PC-3 (cell line): ENCODE measurements at regions not wholly inside any gene's neighbourhood (a gene's known extent, or its start where the extent isn't known, plus 50 kb on each side); places are given as distances from the start of the nearest gene placed in this dataset.

Experiments used
- ATAC-seq: fragments of 200-7000 bp; cut with Tn5 transposase; 2 replicates; pipeline ENCODE4 v1.9.1; 2020; ENCODE audit warnings: mild to moderate bottlenecking, moderate library complexity
- BruUV-seq: library from RNA; stranded (reverse); fragments of 400-500 nt; replicated peaks from 2 replicates; lab custom pipeline; 2021; lab: Mats Ljungman, UMichigan
- CTCF ChIA-PET: fragments of 300-600 bp; sonication (Branson Sonifier 250); formaldehyde crosslinking; loops from one replicate; lab custom pipeline; 2022; ENCODE audit warnings: antibody characterized with exemption; lab: Charles Lee
- POLR2A ChIA-PET: fragments of 300-600 bp; sonication (Branson Sonifier 250); formaldehyde crosslinking; loops from one replicate; lab custom pipeline; 2022; ENCODE audit warnings: antibody characterized with exemption; ENCODE audit not compliant: unreplicated experiment; lab: Charles Lee
- DNase-seq: peaks from one replicate; pipeline ENCODE4 v3.0.0-alpha.2; 2015
- H2AFZ ChIP-seq: fragments of 300-600 bp; sonication (generic); 2 replicates; pipeline ENCODE4 v1.6.0; 2016; ENCODE audit warnings: antibody characterized with exemption, low read length
- H3F3A ChIP-seq: fragments of 300-600 bp; sonication (generic); one replicate; pipeline ENCODE4 v1.6.0; 2017; ENCODE audit warnings: antibody characterized with exemption, low read length, control low read depth, mild to moderate bottlenecking; ENCODE audit not compliant: unreplicated experiment
- H3K27ac ChIP-seq: fragments of 300-600 bp; sonication (generic); 2 replicates; pipeline ENCODE4 v1.5.1; 2016; ENCODE audit warnings: mild to moderate bottlenecking, low read length
- H3K27me3 ChIP-seq: fragments of 300-600 bp; sonication (generic); 2 replicates; pipeline ENCODE4 v1.6.1; 2016; ENCODE audit warnings: low read length, mixed read lengths
- H3K36me3 ChIP-seq: fragments of 300-600 bp; sonication (generic); 2 replicates; pipeline ENCODE4 v1.6.1; 2016; ENCODE audit warnings: low read depth, mixed run types, low read length, mixed read lengths
- H3K4me1 ChIP-seq: fragments of 300-600 bp; sonication (generic); 2 replicates; pipeline ENCODE4 v1.5.1; 2016; ENCODE audit warnings: low read length; ENCODE audit not compliant: insufficient read depth
- H3K4me2 ChIP-seq: fragments of 300-600 bp; sonication (generic); 2 replicates; pipeline ENCODE4 v1.6.0; 2016; ENCODE audit warnings: low read length
- H3K4me3 ChIP-seq: fragments of 300-600 bp; sonication (generic); 2 replicates; pipeline ENCODE4 v1.5.1; 2016; ENCODE audit warnings: mild to moderate bottlenecking, low read length, mixed read lengths
- H3K79me2 ChIP-seq: fragments of 300-600 bp; sonication (generic); 2 replicates; pipeline ENCODE4 v1.6.1; 2017; ENCODE audit warnings: low read length, mixed read lengths
- H3K9ac ChIP-seq: fragments of 300-600 bp; sonication (generic); 2 replicates; pipeline ENCODE4 v1.6.0; 2016; ENCODE audit warnings: mild to moderate bottlenecking, low read length
- H3K9me2 ChIP-seq: fragments of 300-600 bp; sonication (generic); replicated peaks from 2 replicates; pipeline ENCODE4 v1.6.1; 2016; ENCODE audit warnings: mixed run types, low read length, mixed read lengths
- H3K9me3 ChIP-seq: fragments of 300-600 bp; sonication (generic); 2 replicates; pipeline ENCODE4 v1.6.1; 2016; ENCODE audit warnings: low read length, mixed read lengths
- H4K20me1 ChIP-seq: fragments of 300-600 bp; sonication (generic); 2 replicates; pipeline ENCODE4 v1.6.1; 2016; ENCODE audit warnings: low read length, mixed read lengths
- CTCF ChIP-seq: fragments of 300-600 bp; sonication (generic); conservative IDR thresholded peaks from 2 replicates; pipeline ENCODE4 v1.5.1; 2017; ENCODE audit warnings: antibody characterized with exemption, low read depth, mild to moderate bottlenecking, low read length
- EZH2 ChIP-seq: fragments of 300-600 bp; sonication (generic); IDR thresholded peaks from one replicate; pipeline ENCODE4 v1.6.1; 2017; ENCODE audit warnings: antibody characterized with exemption, mild to moderate bottlenecking, low read length; ENCODE audit not compliant: unreplicated experiment
- EZH2phosphoT487 ChIP-seq: fragments of 300-600 bp; sonication (generic); IDR thresholded peaks from 2 replicates; pipeline ENCODE4 v1.6.1; 2018; ENCODE audit warnings: mild to moderate bottlenecking, antibody characterized with exemption, low read length, borderline replicate concordance
- intact Hi-C: fragments of 100-400 bp; cut with micrococcal nuclease; formaldehyde crosslinking; loops from 2 replicates; pipeline ENCODE4 v1.9.0; 2023

- no peaks in the 10 kb centered on the region for H3K27me3 ChIP-seq
- no peaks in the 10 kb centered on the region for H3K79me2 ChIP-seq
- no TSS peak for BruUV-seq
- no peak for TF ChIP-seq EZH2
- no peak for TF ChIP-seq CTCF
- TF ChIP-seq EZH2phosphoT487, result no peak
- no peak overlapping the region for H3K9ac ChIP-seq
- no peak overlapping the region for H3K27ac ChIP-seq
- intact Hi-C loops, result no loop called here
- POLR2A ChIA-PET, result no interaction called here
- H4K20me1 ChIP-seq, result no peaks in the 10 kb centered on the region
- no peaks in the 10 kb centered on the region for H3K36me3 ChIP-seq
- CTCF ChIA-PET, result no interaction called here
- H3F3A ChIP-seq, result no peaks in the 10 kb centered on the region
- H3K9me3 ChIP-seq, result 0 out of 2 replicates have a peak, but pooled peaks cover 9% of the 10 kb centered on the region
- DNase-seq (no peak), ATAC-seq (no peak)
- no peak overlapping the region for H3K4me2 ChIP-seq
- no peaks in the 10 kb centered on the region for H3K4me1 ChIP-seq
- no peaks in the 10 kb centered on the region for H3K9me2 ChIP-seq
- H2AFZ ChIP-seq, result no peak overlapping the region
- H3K4me3 ChIP-seq, result no peak overlapping the region
Measured at GRCh38 chr17:52228823-52229222, 70.3 kb upstream of the CA10 start.

GRCh38 chr17:52227926-52228325 is 69.4 kb upstream of the CA10 start:
- no peaks in the 10 kb centered on the region for H3K79me2 ChIP-seq
- BruUV-seq, result no TSS peak
- no peak for ATAC-seq
- no peak overlapping the region for H3K27ac ChIP-seq
- no peaks in the 10 kb centered on the region for H3K27me3 ChIP-seq
- POLR2A ChIA-PET, result no interaction called here
- H3K36me3 ChIP-seq, result no peaks in the 10 kb centered on the region
- H4K20me1 ChIP-seq, result no peaks in the 10 kb centered on the region
- H3K4me1 ChIP-seq, result no peaks in the 10 kb centered on the region
- no peak for TF ChIP-seq EZH2phosphoT487
- no peak for TF ChIP-seq CTCF
- TF ChIP-seq EZH2, result no peak
- H3K9me3 ChIP-seq, result peaks cover 9% of the 10 kb centered on the region; the same call in 1 of the 2 replicates
- H2AFZ ChIP-seq, result no peak overlapping the region
- H3K4me3 ChIP-seq, result no peak overlapping the region
- no peak for DNase-seq
- intact Hi-C loops, result no loop called here
- H3K4me2 ChIP-seq, result no peak overlapping the region
- H3K9me2 ChIP-seq, result no peaks in the 10 kb centered on the region
- H3K9ac ChIP-seq, result no peak overlapping the region
- H3F3A ChIP-seq, result no peaks in the 10 kb centered on the region
- CTCF ChIA-PET, result no interaction called here

- CTCF ChIA-PET, result no interaction called here
Measured at GRCh38 chr17:52213451-52213850, 54.9 kb upstream of the CA10 start.

More at GRCh38 chr17:52213451-52213850, 54.9 kb upstream of the CA10 start:
- BruUV-seq, result no TSS peak
- H3K4me2 ChIP-seq, result no peak overlapping the region
- no peaks in the 10 kb centered on the region for H3K4me1 ChIP-seq
- TF ChIP-seq EZH2, result no peak
- no peak for TF ChIP-seq CTCF
- no peak for TF ChIP-seq EZH2phosphoT487
- H3K9me2 ChIP-seq, result no peaks in the 10 kb centered on the region
- ATAC-seq, result no peak
- DNase-seq, result no peak
- H3K27me3 ChIP-seq, result no peaks in the 10 kb centered on the region
- H3K27ac ChIP-seq, result no peak overlapping the region
- no peaks in the 10 kb centered on the region for H3F3A ChIP-seq
- no peaks in the 10 kb centered on the region for H4K20me1 ChIP-seq
- H2AFZ ChIP-seq, result no peak overlapping the region
- no peak overlapping the region for H3K9ac ChIP-seq
- intact Hi-C loops, result no loop called here
- H3K79me2 ChIP-seq, result no peaks in the 10 kb centered on the region
- H3K4me3 ChIP-seq, result no peak overlapping the region
- no peaks in the 10 kb centered on the region for H3K36me3 ChIP-seq
- H3K9me3 ChIP-seq, result 0 out of 2 replicates have a peak, but pooled peaks cover 13% of the 10 kb centered on the region
- POLR2A ChIA-PET, result no interaction called here
